GM12878 (cell line): ENCODE measurements at regions not wholly inside any gene's neighbourhood (a gene's known extent, or its start where the extent isn't known, plus 50 kb on each side); places are given as distances from the start of the nearest gene placed in this dataset.

ENCODE experiments used
- ATAC-seq: fragments of 200-7000 bp; cut with Tn5 transposase; 3 replicates; pipeline ENCODE4 v1.9.1; 2020; ENCODE audit warnings: mild to moderate bottlenecking, moderate library complexity
- BruUV-seq: library from RNA; stranded (reverse); fragments of 400-500 nt; replicated peaks from 2 replicates; lab custom pipeline; 2021; lab: Mats Ljungman, UMichigan
- CTCF ChIA-PET: fragments of 300-600 bp; sonication (Branson Sonifier 250); formaldehyde crosslinking; extraction: SDS; loops from one replicate; lab custom pipeline; 2021; ENCODE audit warnings: inconsistent platforms; lab: Yijun Ruan, JAX
- POLR2A ChIA-PET: fragments of 350-600 bp; formaldehyde crosslinking; extraction: SDS; loops from one replicate; lab custom pipeline; 2021; ENCODE audit warnings: inconsistent platforms; lab: Charles Lee
- RAD21 ChIA-PET: fragments of 300-600 bp; sonication (Branson Sonifier 250); formaldehyde crosslinking; loops from one replicate; lab custom pipeline; 2023; ENCODE audit warnings: antibody characterized with exemption; ENCODE audit not compliant: unreplicated experiment; lab: Charles Lee
- SMC1A ChIA-PET: fragments of 300-600 bp; sonication (Branson Sonifier 250); formaldehyde crosslinking; loops from one replicate; lab custom pipeline; 2023; ENCODE audit not compliant: unreplicated experiment, uncharacterized antibody; lab: Charles Lee
- DNase-seq: peaks from one replicate; pipeline ENCODE4 v3.0.0-alpha.2; 2011; ENCODE audit warnings: low read depth, low spot score
- FAIRE-seq: peaks from 3 replicates; lab custom pipeline; 2011; peaks lifted over from hg19 to GRCh38; lab: Jason Lieb, UNC
- H2AFZ ChIP-seq: 2 replicates; pipeline ENCODE4 v1.6.0; 2011; ENCODE audit warnings: low read depth, low read length, control low read depth; ENCODE audit not compliant: control insufficient read depth
- H3K27ac ChIP-seq: 2 replicates; pipeline ENCODE4 v1.5.1; 2011; ENCODE audit warnings: control low read depth; ENCODE audit not compliant: control insufficient read depth, insufficient read depth
- H3K27me3 ChIP-seq, 2 experiments: replicated peaks in 1 of 2; 2 replicates each; pipeline versions ENCODE4 v1.6.0 to v1.6.1; 2011; ENCODE audit warnings: low read length in 1 of 2; ENCODE audit not compliant: control insufficient read depth in 2 of 2, insufficient read depth in 2 of 2
- H3K36me3 ChIP-seq, 2 experiments: 2 replicates each; pipeline ENCODE4 v1.5.1; 2011; ENCODE audit warnings: low read length in 1 of 2; ENCODE audit not compliant: control insufficient read depth in 2 of 2, insufficient read depth in 2 of 2
- H3K4me1 ChIP-seq: 2 replicates; pipeline ENCODE4 v1.6.1; 2011; ENCODE audit warnings: mild to moderate bottlenecking, low read length, moderate library complexity, mixed read lengths; ENCODE audit not compliant: control insufficient read depth, insufficient read depth
- H3K4me2 ChIP-seq: 2 replicates; pipeline ENCODE4 v1.6.0; 2011; ENCODE audit warnings: control low read depth; ENCODE audit not compliant: control insufficient read depth, insufficient read depth
- H3K4me3 ChIP-seq: fragments of 200-600 bp; sonication (generic); 2 replicates; pipeline ENCODE4 v1.5.1; 2016
- H3K79me2 ChIP-seq: 2 replicates; pipeline ENCODE4 v1.6.0; 2011; ENCODE audit warnings: low read length; ENCODE audit not compliant: control insufficient read depth, insufficient read depth
- H3K9ac ChIP-seq: 2 replicates; pipeline ENCODE4 v1.8.0; 2011; ENCODE audit warnings: low read length, control low read depth, mixed read lengths; ENCODE audit not compliant: control insufficient read depth, insufficient read depth
- H3K9me3 ChIP-seq: replicated peaks from 3 replicates; pipeline ENCODE4 v1.5.1; 2011; ENCODE audit warnings: mild to moderate bottlenecking, low read length; ENCODE audit not compliant: control insufficient read depth, insufficient read depth
- H4K20me1 ChIP-seq: 2 replicates; pipeline ENCODE4 v1.6.0; 2011; ENCODE audit not compliant: control insufficient read depth, insufficient read depth
- BACH1 ChIP-seq: fragments of 450-650 bp; IDR thresholded peaks from 2 replicates; pipeline ENCODE4 v1.6.1; 2017; ENCODE audit warnings: mild to moderate bottlenecking, borderline replicate concordance
- GATAD2B ChIP-seq: fragments of 450-650 bp; conservative IDR thresholded peaks from 2 replicates; pipeline ENCODE4 v1.6.1; 2017; ENCODE audit warnings: low read depth, mild to moderate bottlenecking, moderate library complexity
- KLF5 ChIP-seq: fragments of 450-650 bp; IDR thresholded peaks from 2 replicates; pipeline ENCODE4 v1.6.1; 2014; ENCODE audit warnings: mild to moderate bottlenecking; ENCODE audit not compliant: partially characterized antibody
- MTA3 ChIP-seq: IDR thresholded peaks from 2 replicates; pipeline ENCODE4 v1.6.1; 2012; ENCODE audit warnings: low read length, inconsistent platforms, borderline replicate concordance
- MXI1 ChIP-seq: fragments of 150-350 bp; IDR thresholded peaks from 2 replicates; pipeline ENCODE4 v1.6.1; 2011; ENCODE audit warnings: low read depth, mild to moderate bottlenecking, inconsistent platforms, low read length, improper control_type of control experiment
- NFYB ChIP-seq: IDR thresholded peaks from 2 replicates; pipeline ENCODE4 v1.6.1; 2011; ENCODE audit warnings: low read depth, mild to moderate bottlenecking, low read length, improper control_type of control experiment, moderate library complexity; ENCODE audit not compliant: insufficient read depth
- RB1 ChIP-seq: fragments of 450-650 bp; formaldehyde crosslinking; IDR thresholded peaks from 2 replicates; pipeline ENCODE4 v1.6.1; 2017; ENCODE audit warnings: mild to moderate bottlenecking, borderline replicate concordance
- ZNF622 ChIP-seq: fragments of 450-650 bp; IDR thresholded peaks from 2 replicates; pipeline ENCODE4 v1.6.1; 2017; ENCODE audit warnings: mild to moderate bottlenecking, inconsistent platforms
- in situ Hi-C: fragments of 300-500 bp; cut with MboI; formaldehyde crosslinking; loops from 9 replicates; pipeline ENCODE4 v1.14.3; 2018; ENCODE audit warnings: mixed read lengths
- intact Hi-C: fragments of 100-400 bp; cut with micrococcal nuclease; formaldehyde crosslinking; loops from one replicate; pipeline ENCODE4 v1.14.2; 2022; ENCODE audit not compliant: unreplicated experiment

DNA sequence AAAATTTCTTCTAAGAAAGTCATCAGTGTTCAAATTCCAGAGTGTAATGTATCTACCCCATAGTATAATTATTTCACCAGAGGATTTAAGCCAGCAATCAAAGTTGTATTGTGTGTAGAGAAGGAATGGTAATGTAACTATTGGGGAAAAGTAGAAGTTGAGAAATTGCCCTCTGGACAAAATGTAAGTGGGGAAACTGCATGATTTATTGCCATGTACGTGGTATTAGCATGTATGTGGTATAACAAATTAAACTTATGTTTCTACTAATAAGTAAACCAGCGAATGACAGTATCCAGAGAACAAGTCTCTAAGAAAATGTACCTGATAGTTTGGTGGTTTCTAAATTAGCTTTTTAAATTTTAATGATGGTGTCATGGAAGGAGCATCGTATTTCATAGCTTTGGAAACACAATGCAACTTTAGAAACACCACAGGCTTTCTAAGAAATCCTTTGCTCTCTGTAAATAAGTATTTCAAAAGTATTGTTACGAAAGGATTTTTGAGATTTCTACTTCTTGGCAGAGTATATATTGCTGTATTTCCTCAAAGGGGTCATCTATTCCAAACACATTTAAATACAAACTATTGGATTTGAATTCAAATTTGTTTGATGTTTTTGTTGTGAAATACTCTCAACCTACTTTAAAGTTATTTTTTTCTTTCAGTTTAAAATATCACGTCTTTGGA lies 1018.9 kb upstream of the ZEB2 start (continued):
- TF ChIP-seq GATAD2B (no peak), ZNF622 (no peak)

DNA sequence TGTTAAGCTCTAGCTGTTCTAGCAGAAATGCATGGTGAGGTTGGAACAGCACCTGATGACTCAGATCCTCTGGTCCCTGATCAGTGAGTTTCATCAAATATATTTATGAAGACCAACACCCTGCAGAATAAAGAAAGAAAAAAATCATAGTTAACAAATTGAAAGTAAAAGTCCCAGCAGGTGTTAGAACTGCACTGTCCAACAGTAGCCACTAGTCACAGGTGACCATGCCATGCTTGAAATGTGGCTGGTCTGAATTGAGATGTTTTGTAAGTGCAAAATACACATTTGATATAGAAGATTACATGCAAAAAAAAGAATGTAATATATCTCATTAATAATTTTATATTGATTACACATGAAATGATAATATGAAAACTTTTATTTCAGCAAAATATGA lies 1010.7 kb upstream of the ZEB2 start:
- Histone ChIP-seq H3K4me1 (no peaks in the 10 kb centered on the region), H3K27me3 (no peaks in the 10 kb centered on the region), H3K79me2 (no peaks in the 10 kb centered on the region), H3K9me3 (no peaks in the 10 kb centered on the region), H3K27ac (no peak overlapping the region), H2AFZ (no peak overlapping the region), H3K4me2 (no peak overlapping the region), H3K9ac (no peak overlapping the region), H3K36me3 (no peaks in the 10 kb centered on the region), H4K20me1 (no peaks in the 10 kb centered on the region), H3K4me3 (no peak overlapping the region)
- ATAC-seq (peak; percentile 36; the same call in 2 of the 3 replicates), FAIRE-seq (no peak), DNase-seq (no peak)
- SMC1A ChIA-PET: no interaction called here
- TF ChIP-seq NFYB: no peak
- no peak for TF ChIP-seq RB1
- no peak for TF ChIP-seq BACH1
- TF ChIP-seq KLF5: no peak
- TF ChIP-seq MTA3: no peak
- TF ChIP-seq MXI1: no peak
- BruUV-seq: no TSS peak
- in situ Hi-C loops: no loop called here
- intact Hi-C loops: no loop called here
- RAD21 ChIA-PET: no interaction called here
- POLR2A ChIA-PET: no interaction called here
- CTCF ChIA-PET: no interaction called here
